ENCODE measurements at regions not wholly inside any gene's neighbourhood (a gene's known extent, or its start where the extent isn't known, plus 50 kb on each side); places are given as distances from the start of the nearest gene placed in this dataset.
"Not testable (repeated sequence)": the region's sequence is repeated elsewhere in the genome, so short reads cannot be mapped to it uniquely, and the experiment has no call there.

DNA sequence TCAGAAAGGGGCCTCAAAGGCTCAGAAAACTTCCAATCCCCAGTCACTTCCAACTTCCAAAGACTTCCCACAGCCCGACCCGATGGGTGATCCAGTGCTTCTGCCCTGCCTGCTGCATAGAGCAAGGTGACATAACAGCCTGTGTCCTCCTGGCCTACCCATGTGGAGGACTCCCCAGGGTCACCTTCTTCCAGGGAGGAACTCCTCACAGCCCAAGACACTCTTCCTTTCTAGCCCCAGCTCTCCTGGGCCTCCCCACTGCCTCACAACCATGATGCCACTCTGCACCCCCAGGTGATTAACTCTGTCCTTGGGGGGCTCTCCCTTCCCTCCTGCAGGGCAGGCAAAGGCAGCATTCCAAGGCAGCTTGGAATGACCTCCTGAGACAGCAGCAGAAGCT is 158.4 kb upstream of the PDE1C start:
- Mint-ChIP-seq H3K4me3 (no peak overlapping the region), H3K9me3 (no peaks in the 10 kb centered on the region), H3K36me3 (no peaks in the 10 kb centered on the region), H3K27ac (no peak overlapping the region), H3K4me1 (no peaks in the 10 kb centered on the region), H3K27me3 (peaks cover 3% of the 10 kb centered on the region)

DNA sequence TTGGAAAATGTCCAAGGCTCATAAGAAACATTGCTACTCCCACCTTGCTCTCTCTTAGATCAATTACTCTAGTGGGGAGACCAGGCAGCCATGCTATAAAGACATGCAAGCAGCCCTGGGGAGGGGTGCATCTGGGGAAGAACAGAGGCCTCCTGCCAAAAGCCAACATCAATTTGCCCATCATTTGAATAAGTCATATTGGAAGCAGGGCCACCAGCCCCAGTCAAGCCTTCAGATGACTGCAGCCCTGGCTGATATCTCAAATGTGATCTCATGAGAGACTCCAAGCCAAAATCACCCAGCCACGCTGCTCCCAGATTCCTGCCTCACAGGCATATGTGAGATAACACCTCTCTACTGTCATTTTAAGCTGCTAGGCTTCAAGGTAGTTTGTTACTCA is 157.5 kb upstream of the PDE1C start:
- Mint-ChIP-seq H3K36me3 (no peaks in the 10 kb centered on the region), H3K27me3 (peaks cover 3% of the 10 kb centered on the region), H3K9me3 (no peaks in the 10 kb centered on the region), H3K4me1 (no peaks in the 10 kb centered on the region), H3K4me3 (no peak overlapping the region), H3K27ac (no peak overlapping the region)

DNA sequence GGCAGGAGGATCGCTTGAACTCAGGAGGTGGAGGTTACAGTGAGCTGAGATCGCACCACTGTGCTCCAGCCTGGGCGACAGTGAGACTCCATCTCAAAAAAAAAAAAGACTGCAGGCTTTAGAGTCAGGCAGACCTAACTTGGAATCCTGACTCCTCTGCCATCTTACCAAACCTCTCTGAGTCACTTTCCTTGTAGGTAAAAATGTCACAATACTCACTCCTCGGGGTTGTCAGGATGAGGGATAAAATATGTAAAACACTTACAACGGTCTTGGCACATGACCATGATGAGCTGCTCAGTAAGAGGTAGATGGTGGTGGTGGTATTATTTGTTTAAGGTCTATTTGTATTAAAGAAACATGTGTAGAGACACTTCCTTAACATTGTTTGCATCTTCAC is 154.1 kb upstream of the PDE1C start:
- Mint-ChIP-seq H3K4me1 (no peaks in the 10 kb centered on the region), H3K4me3 (no peak overlapping the region)

DNA sequence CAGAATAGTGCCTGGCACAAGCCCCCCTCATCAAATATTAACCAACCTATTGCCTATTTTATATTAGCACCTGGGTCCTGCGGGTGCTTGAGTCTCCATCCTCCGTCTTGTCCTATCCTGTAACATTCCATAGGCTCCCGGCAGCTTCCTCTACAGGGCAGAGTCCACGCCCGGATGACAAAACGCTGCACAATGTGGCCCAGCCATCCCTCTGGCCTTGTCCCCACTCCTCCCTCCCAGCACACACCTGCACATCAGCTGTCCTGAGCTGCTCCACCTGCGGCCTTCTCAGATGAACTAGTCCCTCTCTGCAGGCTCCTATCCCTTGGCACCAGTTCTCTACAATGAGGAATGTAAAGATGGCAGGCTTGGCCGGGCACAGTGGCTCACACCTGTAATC is 153.5 kb upstream of the PDE1C start:
- H3K27me3 Mint-ChIP-seq, result peaks cover 1% of the 10 kb centered on the region
- H3K4me1 Mint-ChIP-seq, result no peaks in the 10 kb centered on the region
- H3K4me3 Mint-ChIP-seq, result no peak overlapping the region
- H3K36me3 Mint-ChIP-seq, result no peaks in the 10 kb centered on the region
- H3K27ac Mint-ChIP-seq, result no peak overlapping the region
- H3K9me3 Mint-ChIP-seq, result no peaks in the 10 kb centered on the region

More for the DNA sequence above, 154.1 kb upstream of the PDE1C start:
- Mint-ChIP-seq H3K36me3 (no peaks in the 10 kb centered on the region), H3K27me3 (peaks cover 1% of the 10 kb centered on the region), H3K27ac (no peak overlapping the region), H3K9me3 (no peaks in the 10 kb centered on the region)

DNA sequence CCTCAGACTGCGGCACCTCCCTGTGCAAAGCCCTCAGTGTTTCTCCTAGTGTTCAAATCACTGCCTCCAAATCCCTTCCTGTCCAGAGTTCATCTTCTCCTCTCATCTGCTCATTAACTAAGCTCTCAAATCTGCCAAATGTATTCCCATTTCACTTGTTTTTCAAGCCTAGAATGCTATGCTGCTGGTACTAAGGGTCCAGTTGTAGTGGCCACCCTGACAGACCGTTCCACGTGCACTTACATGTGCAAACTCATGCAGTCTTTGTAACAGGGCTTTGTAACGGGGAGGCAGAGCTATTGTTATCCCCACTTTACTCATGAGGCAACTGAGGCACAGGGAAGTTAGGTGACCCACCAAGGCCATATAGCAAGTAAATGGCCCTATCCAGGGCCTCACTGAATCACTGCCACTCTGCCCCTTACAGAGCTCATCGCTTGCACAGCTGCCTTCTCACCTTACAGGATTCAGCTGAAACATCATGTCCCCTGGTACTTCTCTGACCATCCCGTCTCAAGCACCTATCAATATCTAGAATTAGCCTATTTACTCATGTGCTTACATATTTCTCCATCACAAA is 153.0 kb upstream of the PDE1C start:
- no peak overlapping the region for H3K4me3 Mint-ChIP-seq
- no peaks in the 10 kb centered on the region for H3K36me3 Mint-ChIP-seq
- peaks cover 1% of the 10 kb centered on the region for H3K27me3 Mint-ChIP-seq
- no peak overlapping the region for H3K27ac Mint-ChIP-seq
- H3K9me3 Mint-ChIP-seq, result no peaks in the 10 kb centered on the region
- no peaks in the 10 kb centered on the region for H3K4me1 Mint-ChIP-seq

DNA sequence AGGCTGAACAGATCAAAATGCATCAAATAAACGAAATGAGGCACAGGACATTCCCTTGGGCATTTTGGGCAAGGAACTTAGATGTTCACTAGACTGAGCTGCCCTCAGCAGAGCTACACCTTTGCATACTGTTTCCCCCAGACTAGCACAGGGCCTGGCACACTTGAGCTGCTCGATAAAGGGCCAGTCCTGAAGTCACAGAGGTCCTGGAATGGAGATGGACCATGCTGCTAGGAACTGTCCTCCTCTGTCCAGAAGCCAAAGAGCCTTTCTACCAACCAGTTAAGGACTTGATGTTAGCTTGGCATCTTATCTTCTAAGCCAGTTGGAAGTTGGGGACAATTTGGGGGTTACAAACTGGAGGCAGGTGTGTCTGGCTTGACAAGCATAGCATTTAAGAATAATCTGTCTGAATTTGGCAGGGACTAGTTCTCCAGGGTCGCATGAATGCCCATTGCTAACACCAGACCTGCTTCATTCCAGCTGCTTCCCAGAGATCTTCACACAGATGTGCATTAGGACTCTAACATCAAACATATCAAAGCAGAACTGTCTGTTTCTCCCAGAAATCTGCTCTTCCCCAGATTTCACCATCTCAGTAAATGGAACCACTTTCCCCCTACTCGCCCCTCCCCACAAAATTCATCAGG is 152.2 kb upstream of the PDE1C start:
- Mint-ChIP-seq H3K27me3 (peaks cover 1% of the 10 kb centered on the region), H3K36me3 (no peaks in the 10 kb centered on the region), H3K4me1 (no peaks in the 10 kb centered on the region), H3K9me3 (no peaks in the 10 kb centered on the region), H3K4me3 (no peak overlapping the region), H3K27ac (no peak overlapping the region)

DNA sequence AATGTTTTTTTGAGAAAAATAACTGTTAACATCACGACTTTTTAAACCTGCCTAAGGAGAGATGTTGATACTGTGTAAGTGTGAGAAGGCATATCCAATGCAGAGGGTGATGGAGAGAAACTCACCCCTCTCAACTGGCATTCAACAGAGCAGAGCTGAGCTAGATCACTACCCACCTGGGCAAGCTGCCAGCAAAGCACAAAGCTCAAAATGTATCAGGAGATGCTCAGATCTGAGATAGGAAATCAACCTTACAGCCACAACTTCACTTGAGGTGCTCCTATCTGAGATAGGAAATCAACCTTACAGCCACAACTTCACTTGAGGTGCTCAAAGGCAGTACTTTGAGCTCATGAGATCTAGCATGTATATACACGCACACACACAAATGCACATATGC is 151.5 kb upstream of the PDE1C start:
- H3K27ac Mint-ChIP-seq, result no peak overlapping the region
- no peaks in the 10 kb centered on the region for H3K36me3 Mint-ChIP-seq
- no peaks in the 10 kb centered on the region for H3K27me3 Mint-ChIP-seq
- H3K4me1 Mint-ChIP-seq, result no peaks in the 10 kb centered on the region
- H3K4me3 Mint-ChIP-seq, result no peak overlapping the region
- no peaks in the 10 kb centered on the region for H3K9me3 Mint-ChIP-seq

DNA sequence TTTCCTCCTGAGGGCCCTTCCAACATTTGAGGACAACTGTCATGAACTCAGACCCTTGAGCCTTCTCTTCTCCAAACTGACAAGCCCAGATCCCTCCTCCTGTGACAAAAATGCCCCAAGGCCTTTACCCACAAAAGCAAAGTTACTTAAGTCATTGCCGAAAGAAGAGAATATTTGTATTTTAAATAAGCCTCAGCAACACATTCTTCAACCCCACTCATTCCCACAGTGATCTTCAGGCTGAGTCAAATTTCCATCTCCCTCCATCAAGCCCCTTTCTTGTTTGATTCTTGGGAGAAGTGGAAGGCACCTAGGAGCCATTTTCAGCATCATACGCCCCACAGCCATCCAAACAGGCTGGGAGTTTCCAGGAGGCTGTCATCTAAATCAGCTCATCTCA is 150.8 kb upstream of the PDE1C start:
- Mint-ChIP-seq H3K27ac (no peak overlapping the region), H3K36me3 (no peaks in the 10 kb centered on the region), H3K27me3 (no peaks in the 10 kb centered on the region), H3K9me3 (no peaks in the 10 kb centered on the region), H3K4me1 (no peaks in the 10 kb centered on the region), H3K4me3 (no peak overlapping the region)

DNA sequence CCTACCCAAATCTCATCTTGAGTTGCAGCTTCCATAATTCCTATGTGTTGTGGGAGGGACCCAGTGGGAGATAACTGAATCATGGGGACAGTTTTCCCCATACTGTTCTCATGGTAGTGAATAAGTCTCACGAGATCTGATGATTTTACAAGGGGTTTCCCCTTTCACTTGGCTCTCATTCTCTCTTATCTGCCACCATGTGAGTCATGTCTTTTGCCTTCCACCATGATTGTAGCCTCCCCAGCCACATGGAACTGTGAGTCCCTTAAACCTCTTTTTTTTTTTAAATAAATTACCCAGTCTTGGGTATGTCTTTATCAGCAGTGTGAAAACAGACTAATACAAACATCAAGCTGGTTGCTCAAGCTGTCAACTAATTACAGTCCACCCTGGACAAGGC is 149.6 kb upstream of the PDE1C start:
- not testable (repeated sequence) for H3K4me3 Mint-ChIP-seq, H3K27ac Mint-ChIP-seq, H3K4me1 Mint-ChIP-seq, H3K36me3 Mint-ChIP-seq, H3K27me3 Mint-ChIP-seq, H3K9me3 Mint-ChIP-seq

DNA sequence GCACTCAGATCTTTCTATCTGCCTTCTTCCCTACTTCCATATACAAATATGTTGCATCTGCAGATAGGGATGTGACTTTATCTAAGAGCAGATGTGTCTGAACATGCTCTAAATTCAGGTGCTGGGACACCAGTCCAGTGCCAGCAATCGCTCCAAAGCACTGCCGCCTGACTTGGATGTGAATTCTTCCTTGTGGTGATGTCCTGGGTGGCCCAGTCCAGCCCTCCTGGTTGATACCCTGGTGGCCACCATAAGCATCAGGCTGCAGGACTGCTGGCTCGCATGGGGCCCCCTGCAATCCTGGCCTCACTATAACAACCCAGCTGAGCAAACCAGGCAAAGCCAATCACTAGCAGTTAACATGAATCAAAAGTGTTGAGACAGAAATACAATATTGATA is 149.2 kb upstream of the PDE1C start:
- no peaks in the 10 kb centered on the region for H3K9me3 Mint-ChIP-seq
- H3K4me3 Mint-ChIP-seq, result no peak overlapping the region

DNA sequence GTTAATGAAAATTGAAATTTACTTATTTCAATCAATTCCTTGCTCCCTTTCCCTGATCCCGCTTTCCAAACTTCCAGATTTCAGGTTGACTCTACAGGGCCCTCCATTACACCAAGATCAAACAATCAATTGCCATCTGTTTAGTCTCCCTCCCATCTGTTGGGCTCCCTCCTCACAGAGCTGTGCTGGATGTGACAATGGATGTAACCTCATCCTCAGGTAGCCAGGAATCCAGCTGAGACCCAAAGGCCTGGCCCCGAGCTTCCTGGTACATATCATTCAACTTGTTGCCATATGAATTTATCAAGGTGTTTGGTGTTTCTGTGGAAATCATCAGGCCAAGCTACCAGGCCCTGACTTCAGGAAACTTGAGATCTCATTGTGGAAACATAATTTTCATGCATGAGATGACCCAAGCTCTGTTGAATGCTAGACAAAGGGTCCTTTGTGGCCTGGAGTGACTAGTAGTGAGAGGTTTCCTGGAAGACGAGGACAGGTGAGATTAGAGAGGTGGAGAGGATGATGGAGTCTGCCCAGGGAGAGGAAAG is 148.6 kb upstream of the PDE1C start:
- no peak overlapping the region for H3K4me3 Mint-ChIP-seq
- no peak overlapping the region for H3K27ac Mint-ChIP-seq
- no peaks in the 10 kb centered on the region for H3K9me3 Mint-ChIP-seq
- H3K4me1 Mint-ChIP-seq, result no peaks in the 10 kb centered on the region
- H3K36me3 Mint-ChIP-seq, result no peaks in the 10 kb centered on the region
- no peaks in the 10 kb centered on the region for H3K27me3 Mint-ChIP-seq

More for the DNA sequence above, 149.2 kb upstream of the PDE1C start:
- Mint-ChIP-seq H3K36me3 (no peaks in the 10 kb centered on the region), H3K4me1 (no peaks in the 10 kb centered on the region), H3K27me3 (no peaks in the 10 kb centered on the region), H3K27ac (no peak overlapping the region)

DNA sequence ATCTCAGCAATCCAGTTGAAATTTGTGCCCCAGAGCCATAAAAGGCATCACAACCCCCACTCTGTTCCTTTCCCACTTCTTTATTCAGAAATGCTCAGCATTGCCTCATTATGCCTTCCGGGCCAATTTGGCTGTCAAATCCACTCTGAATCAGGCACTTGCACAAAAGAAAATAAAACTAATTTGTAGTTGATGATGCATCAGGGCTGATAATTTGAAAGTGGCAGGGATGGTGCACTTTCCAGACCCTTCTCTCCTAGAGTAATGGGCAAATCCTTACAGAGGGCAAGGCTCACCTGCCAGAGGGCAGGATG is 147.9 kb upstream of the PDE1C start:
- H3K36me3 Mint-ChIP-seq, result no peaks in the 10 kb centered on the region

DNA sequence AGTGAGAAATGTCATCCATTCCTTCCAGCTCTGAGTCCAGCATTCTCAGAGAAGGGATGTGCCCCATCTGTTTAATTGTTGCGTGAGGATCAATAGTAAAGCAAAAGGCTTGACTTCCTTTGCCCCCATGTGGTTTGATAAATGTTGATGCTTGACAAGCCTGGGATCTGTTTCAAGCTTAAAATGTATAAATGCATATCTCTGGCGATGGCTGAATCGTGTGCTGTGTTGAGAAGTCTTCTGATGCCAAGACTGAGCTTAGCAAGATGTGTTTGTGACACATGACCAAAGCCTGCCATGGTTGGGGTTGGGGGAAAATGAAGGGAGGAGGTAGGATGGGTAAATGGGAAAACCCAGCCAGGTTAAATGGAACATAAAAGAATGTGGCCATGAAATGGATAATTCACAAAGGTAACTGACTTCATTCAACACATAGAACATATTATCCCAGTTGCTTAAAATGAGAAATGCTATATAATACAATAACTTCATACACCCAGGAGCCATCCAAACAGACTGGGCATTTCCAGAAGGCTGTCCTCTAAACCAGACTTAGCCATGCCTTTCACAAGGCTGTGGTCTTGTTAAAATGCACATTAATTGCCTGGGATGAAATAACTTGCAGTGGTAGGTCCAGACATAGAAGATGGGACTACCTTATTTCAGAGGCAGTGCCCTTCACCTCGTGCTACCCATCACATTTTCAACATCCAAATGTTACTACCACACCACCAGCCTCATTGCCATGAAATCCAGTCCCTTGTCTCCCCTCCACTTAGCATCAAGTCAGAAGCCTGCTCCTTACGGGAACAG is 147.3 kb upstream of the PDE1C start:
- no peaks in the 10 kb centered on the region for H3K4me1 Mint-ChIP-seq
- no peaks in the 10 kb centered on the region for H3K27me3 Mint-ChIP-seq
- no peak overlapping the region for H3K4me3 Mint-ChIP-seq
- H3K9me3 Mint-ChIP-seq, result no peaks in the 10 kb centered on the region
- no peaks in the 10 kb centered on the region for H3K36me3 Mint-ChIP-seq
- H3K27ac Mint-ChIP-seq, result no peak overlapping the region

More for the DNA sequence above, 147.9 kb upstream of the PDE1C start:
- Mint-ChIP-seq H3K9me3 (no peaks in the 10 kb centered on the region), H3K27ac (no peak overlapping the region), H3K4me3 (no peak overlapping the region), H3K27me3 (no peaks in the 10 kb centered on the region), H3K4me1 (no peaks in the 10 kb centered on the region)

DNA sequence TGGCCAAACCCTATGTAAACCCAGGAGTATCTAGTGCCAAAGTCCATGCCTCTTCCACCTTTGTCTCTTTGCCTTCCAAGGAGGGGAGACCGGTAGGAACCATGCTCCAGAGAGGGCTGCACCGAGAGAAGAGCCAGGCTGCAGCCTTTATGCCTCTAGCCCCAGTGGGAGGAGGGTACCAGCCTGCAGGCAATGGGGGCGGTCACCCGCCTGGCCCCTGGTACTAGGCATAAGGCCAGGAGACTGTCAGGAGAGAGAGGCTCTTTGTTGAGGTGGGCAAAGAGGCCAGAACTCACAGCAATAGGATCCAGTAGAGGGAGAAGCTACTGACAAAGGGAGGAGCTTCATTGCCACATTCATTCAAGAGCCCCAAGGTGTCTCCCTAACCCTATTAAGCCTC is 146.6 kb upstream of the PDE1C start:
- H3K4me3 Mint-ChIP-seq, result no peak overlapping the region
- no peak overlapping the region for H3K27ac Mint-ChIP-seq
- no peaks in the 10 kb centered on the region for H3K36me3 Mint-ChIP-seq
- H3K9me3 Mint-ChIP-seq, result no peaks in the 10 kb centered on the region
- H3K4me1 Mint-ChIP-seq, result no peaks in the 10 kb centered on the region
- H3K27me3 Mint-ChIP-seq, result no peaks in the 10 kb centered on the region

DNA sequence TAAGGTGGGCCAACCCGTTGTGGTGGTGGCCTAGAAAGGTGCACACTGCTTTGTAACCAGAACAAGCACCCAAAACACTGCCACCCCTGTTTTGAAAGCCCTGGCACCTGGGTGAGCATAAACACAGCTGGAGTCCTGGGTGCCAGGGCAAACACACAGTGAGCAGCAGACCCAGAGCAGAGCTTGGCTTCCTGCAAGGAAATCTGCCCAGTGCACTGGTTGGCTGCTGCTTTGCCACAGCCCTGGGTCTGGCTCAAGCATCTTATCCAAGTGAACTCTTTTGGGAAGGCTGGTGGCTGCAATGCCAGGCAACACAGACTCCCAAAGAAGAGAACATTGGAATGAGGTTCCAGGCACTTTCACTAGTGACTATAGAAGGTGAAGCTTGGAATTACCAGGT is 145.5 kb upstream of the PDE1C start:
- Mint-ChIP-seq H3K4me1 (no peaks in the 10 kb centered on the region), H3K9me3 (no peaks in the 10 kb centered on the region), H3K36me3 (no peaks in the 10 kb centered on the region)

DNA sequence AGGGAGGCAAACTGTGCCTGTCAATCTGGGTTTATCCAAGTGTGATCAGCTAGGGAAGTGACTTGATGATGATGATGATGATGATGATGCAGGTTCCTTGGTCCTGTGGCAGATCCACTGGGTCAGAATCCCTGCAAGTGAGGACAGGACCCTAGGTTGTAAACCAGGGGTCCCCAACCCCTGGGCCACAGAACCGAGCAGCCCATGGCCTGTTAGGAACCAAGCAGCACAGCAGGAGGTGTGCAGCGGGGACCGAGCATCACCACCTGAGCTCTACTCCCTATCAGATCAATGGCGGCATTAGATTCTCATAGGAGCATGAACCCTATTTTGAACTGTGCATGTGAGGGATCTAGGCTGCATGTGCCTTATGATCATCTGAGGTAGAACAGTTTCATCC is 144.7 kb upstream of the PDE1C start:
- no peak overlapping the region for H3K4me3 Mint-ChIP-seq
- no peak overlapping the region for H3K27ac Mint-ChIP-seq
- H3K9me3 Mint-ChIP-seq, result no peaks in the 10 kb centered on the region
- H3K4me1 Mint-ChIP-seq, result no peaks in the 10 kb centered on the region
- peaks cover 3% of the 10 kb centered on the region for H3K27me3 Mint-ChIP-seq
- no peaks in the 10 kb centered on the region for H3K36me3 Mint-ChIP-seq

More for the DNA sequence above, 145.5 kb upstream of the PDE1C start:
- peaks cover 3% of the 10 kb centered on the region for H3K27me3 Mint-ChIP-seq
- no peak overlapping the region for H3K27ac Mint-ChIP-seq
- H3K4me3 Mint-ChIP-seq, result no peak overlapping the region
